OCI-LY1 (cell line): ENCODE measurements at regions not wholly inside any gene's neighbourhood (a gene's known extent, or its start where the extent isn't known, plus 50 kb on each side); places are given as distances from the start of the nearest gene placed in this dataset.

Source experiments
- H2AFZ ChIP-seq: fragments of 200-600 bp; sonication (generic), shearing (Covaris generic); 2 replicates; pipeline ENCODE4 v1.6.0; 2014; ENCODE audit warnings: antibody characterized with exemption, mild to moderate bottlenecking, low read length
- H3F3A ChIP-seq: fragments of 200-600 bp; sonication (generic), shearing (Covaris generic); 2 replicates; pipeline ENCODE4 v1.6.0; 2014; ENCODE audit warnings: mild to moderate bottlenecking, antibody characterized with exemption, low read length, moderate library complexity; ENCODE audit not compliant: insufficient read depth
- H3K27ac ChIP-seq: fragments of 200-600 bp; sonication (generic); 2 replicates; pipeline ENCODE4 v1.5.1; 2014; ENCODE audit warnings: low read length, mixed run types, mild to moderate bottlenecking, low read depth; ENCODE audit not compliant: poor library complexity, severe bottlenecking
- H3K27me3 ChIP-seq: fragments of 200-600 bp; sonication (generic); 2 replicates; pipeline ENCODE4 v1.6.0; 2014; ENCODE audit warnings: antibody characterized with exemption, mild to moderate bottlenecking, low read length, moderate library complexity; ENCODE audit not compliant: insufficient read depth
- H3K36me3 ChIP-seq: fragments of 200-600 bp; sonication (generic); 2 replicates; pipeline ENCODE4 v1.6.1; 2014; ENCODE audit warnings: mild to moderate bottlenecking, antibody characterized with exemption, low read length, moderate library complexity, mixed read lengths; ENCODE audit not compliant: insufficient read depth
- H3K4me1 ChIP-seq: fragments of 200-600 bp; sonication (generic); 2 replicates; pipeline ENCODE4 v1.5.1; 2014; ENCODE audit warnings: mild to moderate bottlenecking, low read length, moderate library complexity; ENCODE audit not compliant: insufficient read depth, severe bottlenecking
- H3K4me2 ChIP-seq: fragments of 200-600 bp; sonication (generic), shearing (Covaris generic); 2 replicates; pipeline ENCODE4 v1.6.1; 2014; ENCODE audit warnings: low read length
- H3K4me3 ChIP-seq: fragments of 200-600 bp; sonication (generic); 2 replicates; pipeline ENCODE4 v1.5.1; 2014; ENCODE audit warnings: low read length, low read depth, mild to moderate bottlenecking, mixed read lengths; ENCODE audit not compliant: poor library complexity, severe bottlenecking
- H3K79me2 ChIP-seq: fragments of 200-600 bp; shearing (Covaris generic); 2 replicates; pipeline ENCODE4 v1.6.1; 2016; ENCODE audit warnings: mixed run types, low read length, mixed read lengths; ENCODE audit not compliant: insufficient read depth
- H3K9ac ChIP-seq: fragments of 200-600 bp; sonication (generic), shearing (Covaris generic); 2 replicates; pipeline ENCODE4 v1.6.1; 2014; ENCODE audit warnings: mild to moderate bottlenecking, low read length, mixed read lengths
- H3K9me2 ChIP-seq: fragments of 200-600 bp; sonication (generic), shearing (Covaris generic); 2 replicates; pipeline ENCODE4 v1.6.1; 2014; ENCODE audit warnings: low read depth, mild to moderate bottlenecking, low read length, mixed read lengths
- H3K9me3 ChIP-seq: fragments of 200-600 bp; shearing (Covaris generic); 2 replicates; pipeline ENCODE4 v1.6.1; 2014; ENCODE audit warnings: low read length, mixed read lengths
- H4K20me1 ChIP-seq: fragments of 200-600 bp; sonication (generic), shearing (Covaris generic); 2 replicates; pipeline ENCODE4 v1.6.0; 2016; ENCODE audit warnings: mild to moderate bottlenecking, low read length; ENCODE audit not compliant: insufficient read depth
- EZH2 ChIP-seq: fragments of 200-600 bp; sonication (generic), shearing (Covaris generic); IDR thresholded peaks from 2 replicates; pipeline ENCODE4 v1.8.0; 2017; ENCODE audit warnings: borderline replicate concordance, mixed run types, mild to moderate bottlenecking, antibody characterized with exemption, low read length, moderate library complexity, mixed read lengths
- TF ChIP-seq, protein P1 (sequence below): fragments of 200-600 bp; sonication (generic), shearing (Covaris generic); IDR thresholded peaks from 2 replicates; pipeline ENCODE4 v1.5.1; 2017; ENCODE audit warnings: mild to moderate bottlenecking, antibody characterized with exemption, low read length, moderate library complexity, mixed read lengths

DNA sequence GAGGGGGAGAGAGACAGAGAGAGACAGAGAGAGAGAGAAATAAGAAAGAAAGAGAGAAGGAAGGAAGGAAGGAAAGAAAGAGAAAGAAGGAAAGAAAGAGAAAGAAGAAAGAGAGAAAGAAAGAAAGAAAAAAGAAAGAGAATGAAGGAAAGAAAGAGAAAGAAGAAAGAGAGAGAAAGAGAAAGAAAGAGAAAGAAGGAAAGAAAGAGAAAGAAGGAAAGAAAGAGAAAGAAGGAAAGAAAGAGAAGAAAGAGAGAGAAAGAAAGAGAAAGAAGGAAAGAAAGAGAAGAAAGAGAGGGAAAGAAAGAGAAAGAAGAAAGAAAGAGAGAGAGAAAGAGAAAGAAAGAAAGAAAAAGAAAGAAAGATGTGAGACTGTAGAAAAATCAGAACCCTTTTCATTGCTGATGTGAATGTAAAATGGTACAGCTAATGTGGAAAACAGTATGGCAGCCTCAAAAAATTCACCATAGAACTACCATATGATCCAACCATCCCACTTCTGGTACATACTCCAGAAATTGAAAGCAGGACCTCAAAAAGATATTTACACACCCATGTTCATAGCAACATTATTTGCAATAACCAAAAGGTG lies 203.4 kb upstream of the POU3F3 start:
- TF ChIP-seq, protein P1, sequence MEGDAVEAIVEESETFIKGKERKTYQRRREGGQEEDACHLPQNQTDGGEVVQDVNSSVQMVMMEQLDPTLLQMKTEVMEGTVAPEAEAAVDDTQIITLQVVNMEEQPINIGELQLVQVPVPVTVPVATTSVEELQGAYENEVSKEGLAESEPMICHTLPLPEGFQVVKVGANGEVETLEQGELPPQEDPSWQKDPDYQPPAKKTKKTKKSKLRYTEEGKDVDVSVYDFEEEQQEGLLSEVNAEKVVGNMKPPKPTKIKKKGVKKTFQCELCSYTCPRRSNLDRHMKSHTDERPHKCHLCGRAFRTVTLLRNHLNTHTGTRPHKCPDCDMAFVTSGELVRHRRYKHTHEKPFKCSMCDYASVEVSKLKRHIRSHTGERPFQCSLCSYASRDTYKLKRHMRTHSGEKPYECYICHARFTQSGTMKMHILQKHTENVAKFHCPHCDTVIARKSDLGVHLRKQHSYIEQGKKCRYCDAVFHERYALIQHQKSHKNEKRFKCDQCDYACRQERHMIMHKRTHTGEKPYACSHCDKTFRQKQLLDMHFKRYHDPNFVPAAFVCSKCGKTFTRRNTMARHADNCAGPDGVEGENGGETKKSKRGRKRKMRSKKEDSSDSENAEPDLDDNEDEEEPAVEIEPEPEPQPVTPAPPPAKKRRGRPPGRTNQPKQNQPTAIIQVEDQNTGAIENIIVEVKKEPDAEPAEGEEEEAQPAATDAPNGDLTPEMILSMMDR, result no peak
- Histone ChIP-seq H4K20me1 (no peaks in the 10 kb centered on the region), H3K4me3 (no peak overlapping the region), H3K4me1 (no peaks in the 10 kb centered on the region), H3K27ac (no peak overlapping the region), H3K36me3 (no peaks in the 10 kb centered on the region), H2AFZ (no peak overlapping the region), H3K9me3 (no peaks in the 10 kb centered on the region), H3K4me2 (no peak overlapping the region), H3K79me2 (no peaks in the 10 kb centered on the region), H3K27me3 (no peaks in the 10 kb centered on the region), H3F3A (no peaks in the 10 kb centered on the region), H3K9ac (no peak overlapping the region), H3K9me2 (no peaks in the 10 kb centered on the region)

DNA sequence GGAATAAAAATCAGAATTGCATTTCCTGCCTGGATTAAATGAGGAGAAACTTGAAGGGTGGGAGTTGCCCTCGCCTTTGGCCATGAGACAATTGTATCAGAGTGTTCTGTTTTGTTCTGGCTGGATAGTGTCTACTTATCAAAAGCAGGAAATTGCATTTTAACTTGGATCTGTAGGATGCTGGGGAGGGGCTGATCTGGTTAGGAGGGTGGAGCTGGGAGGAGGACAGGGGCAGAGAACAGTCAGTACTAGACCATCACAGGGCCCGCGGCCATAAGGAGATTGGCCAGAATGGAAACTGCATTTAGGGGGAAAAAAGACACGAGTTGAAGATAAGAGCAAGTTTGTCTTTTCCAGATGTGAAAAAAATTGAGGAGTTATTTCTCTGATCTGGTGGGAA lies 199.1 kb upstream of the POU3F3 start:
- H3K4me2 ChIP-seq, result no peak overlapping the region
- TF ChIP-seq EZH2, result no peak
- TF ChIP-seq, protein P1, result no peak
- no peaks in the 10 kb centered on the region for H4K20me1 ChIP-seq
- no peaks in the 10 kb centered on the region for H3K27me3 ChIP-seq
- H3F3A ChIP-seq, result no peaks in the 10 kb centered on the region
- H3K79me2 ChIP-seq, result no peaks in the 10 kb centered on the region
- H3K36me3 ChIP-seq, result no peaks in the 10 kb centered on the region
- H3K4me1 ChIP-seq, result no peaks in the 10 kb centered on the region
- no peak overlapping the region for H3K9ac ChIP-seq
- H3K9me2 ChIP-seq, result no peaks in the 10 kb centered on the region
- no peak overlapping the region for H3K27ac ChIP-seq
- no peak overlapping the region for H3K4me3 ChIP-seq
- no peak overlapping the region for H2AFZ ChIP-seq
- H3K9me3 ChIP-seq, result no peaks in the 10 kb centered on the region

DNA sequence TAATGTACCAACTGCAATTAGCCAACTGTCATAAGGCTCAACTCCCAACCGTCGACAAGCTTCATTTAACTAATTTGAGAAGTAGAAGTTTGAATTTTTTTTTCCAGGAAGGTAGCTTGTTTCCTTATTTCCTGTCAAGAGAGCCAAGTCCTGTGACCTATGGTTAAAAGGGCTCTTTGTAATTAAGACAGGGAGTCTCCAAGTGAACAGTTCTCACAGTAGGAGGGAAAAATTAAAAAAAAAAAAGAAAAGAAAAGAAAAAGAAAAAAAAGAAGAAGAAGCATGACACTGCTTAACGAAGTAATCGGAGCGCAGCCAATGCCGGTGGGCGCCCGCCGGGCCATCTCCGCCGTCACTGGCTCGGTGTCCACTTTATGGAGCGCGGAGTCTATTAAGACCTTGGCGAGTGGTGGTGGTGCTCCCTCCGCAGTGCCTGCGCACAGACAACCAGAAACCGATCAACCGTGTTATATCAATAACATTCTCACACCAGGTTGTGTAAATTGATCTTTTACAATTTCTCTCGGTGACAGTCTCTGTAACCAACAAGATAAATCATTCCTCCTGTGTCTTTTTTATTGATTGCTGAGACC lies 197.2 kb upstream of the POU3F3 start:
- no peaks in the 10 kb centered on the region for H3K36me3 ChIP-seq
- no peaks in the 10 kb centered on the region for H3F3A ChIP-seq
- H3K79me2 ChIP-seq, result no peaks in the 10 kb centered on the region
- H3K9me3 ChIP-seq, result no peaks in the 10 kb centered on the region
- no peaks in the 10 kb centered on the region for H3K27me3 ChIP-seq
- H3K4me3 ChIP-seq, result no peak overlapping the region
- H3K4me2 ChIP-seq, result no peak overlapping the region
- TF ChIP-seq, protein P1, result no peak
- no peak for TF ChIP-seq EZH2
- no peaks in the 10 kb centered on the region for H4K20me1 ChIP-seq
- no peaks in the 10 kb centered on the region for H3K9me2 ChIP-seq
- no peak overlapping the region for H3K27ac ChIP-seq
- H3K4me1 ChIP-seq, result no peaks in the 10 kb centered on the region
- no peak overlapping the region for H2AFZ ChIP-seq
- H3K9ac ChIP-seq, result no peak overlapping the region
